Progenitor cell of endocrine pancreas (in vitro differentiated cells): ENCODE measurements at regions not wholly inside any gene's neighbourhood (a gene's known extent, or its start where the extent isn't known, plus 50 kb on each side); places are given as distances from the start of the nearest gene placed in this dataset.
A peak's percentile ranks its signal among the peaks of the same experiment; 100 is the strongest.

ENCODE experiments used
- DNase-seq: peaks from one replicate; pipeline ENCODE4 v3.0.0; 2021; ENCODE audit warnings: low spot score; ENCODE audit not compliant: unreplicated experiment
- H3K27ac Mint-ChIP-seq: 2 replicates; pipeline ENCODE4 v1.8.0; 2021; ENCODE audit warnings: mild to moderate bottlenecking, moderate library complexity, mixed read lengths
- H3K27me3 Mint-ChIP-seq: 2 replicates; pipeline ENCODE4 v1.8.0; 2021; ENCODE audit warnings: mixed read lengths
- H3K36me3 Mint-ChIP-seq: 2 replicates; pipeline ENCODE4 v1.8.0; 2022; ENCODE audit warnings: mixed read lengths; ENCODE audit not compliant: insufficient read depth
- H3K4me1 Mint-ChIP-seq: 2 replicates; pipeline ENCODE4 v1.8.0; 2021; ENCODE audit warnings: low read depth, mixed read lengths
- H3K4me3 Mint-ChIP-seq: 2 replicates; pipeline ENCODE4 v1.8.0; 2021; ENCODE audit warnings: low read depth, mild to moderate bottlenecking, moderate library complexity, mixed read lengths
- H3K9me3 Mint-ChIP-seq: 2 replicates; pipeline ENCODE4 v1.8.0; 2021; ENCODE audit warnings: low read depth, mixed read lengths
- TF ChIP-seq, protein P1 (sequence below): fragments of 200-600 bp; sonication (generic); IDR thresholded peaks from one replicate; pipeline ENCODE4 v1.5.0; 2021; ENCODE audit warnings: antibody characterized with exemption, mild to moderate bottlenecking; ENCODE audit not compliant: unreplicated experiment

DNA sequence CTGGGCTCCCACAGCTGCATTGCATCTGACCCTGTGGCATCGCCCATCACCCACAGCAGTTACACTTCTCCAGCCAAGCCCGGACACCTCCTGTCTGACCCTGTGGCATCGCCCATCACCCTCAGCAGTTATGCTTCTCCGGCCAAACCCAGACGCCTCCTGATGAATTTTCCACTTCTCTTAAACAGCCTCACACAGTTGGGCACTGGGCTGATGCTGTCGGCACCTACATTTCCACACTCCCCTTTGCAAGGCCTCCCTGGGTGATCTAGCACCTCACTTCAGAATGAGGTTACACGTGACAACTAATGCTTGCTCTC, 175.2 kb upstream of the ARID1B start:
- H3K36me3 Mint-ChIP-seq: peaks cover 3% of the 10 kb centered on the region
- DNase-seq: no peak
- no peak overlapping the region for H3K4me3 Mint-ChIP-seq
- TF ChIP-seq, protein P1, sequence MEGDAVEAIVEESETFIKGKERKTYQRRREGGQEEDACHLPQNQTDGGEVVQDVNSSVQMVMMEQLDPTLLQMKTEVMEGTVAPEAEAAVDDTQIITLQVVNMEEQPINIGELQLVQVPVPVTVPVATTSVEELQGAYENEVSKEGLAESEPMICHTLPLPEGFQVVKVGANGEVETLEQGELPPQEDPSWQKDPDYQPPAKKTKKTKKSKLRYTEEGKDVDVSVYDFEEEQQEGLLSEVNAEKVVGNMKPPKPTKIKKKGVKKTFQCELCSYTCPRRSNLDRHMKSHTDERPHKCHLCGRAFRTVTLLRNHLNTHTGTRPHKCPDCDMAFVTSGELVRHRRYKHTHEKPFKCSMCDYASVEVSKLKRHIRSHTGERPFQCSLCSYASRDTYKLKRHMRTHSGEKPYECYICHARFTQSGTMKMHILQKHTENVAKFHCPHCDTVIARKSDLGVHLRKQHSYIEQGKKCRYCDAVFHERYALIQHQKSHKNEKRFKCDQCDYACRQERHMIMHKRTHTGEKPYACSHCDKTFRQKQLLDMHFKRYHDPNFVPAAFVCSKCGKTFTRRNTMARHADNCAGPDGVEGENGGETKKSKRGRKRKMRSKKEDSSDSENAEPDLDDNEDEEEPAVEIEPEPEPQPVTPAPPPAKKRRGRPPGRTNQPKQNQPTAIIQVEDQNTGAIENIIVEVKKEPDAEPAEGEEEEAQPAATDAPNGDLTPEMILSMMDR: no peak
- H3K4me1 Mint-ChIP-seq: peaks cover 1% of the 10 kb centered on the region
- peaks cover 21% of the 10 kb centered on the region for H3K27me3 Mint-ChIP-seq
- peaks cover 9% of the 10 kb centered on the region for H3K9me3 Mint-ChIP-seq
- H3K27ac Mint-ChIP-seq: no peak overlapping the region

DNA sequence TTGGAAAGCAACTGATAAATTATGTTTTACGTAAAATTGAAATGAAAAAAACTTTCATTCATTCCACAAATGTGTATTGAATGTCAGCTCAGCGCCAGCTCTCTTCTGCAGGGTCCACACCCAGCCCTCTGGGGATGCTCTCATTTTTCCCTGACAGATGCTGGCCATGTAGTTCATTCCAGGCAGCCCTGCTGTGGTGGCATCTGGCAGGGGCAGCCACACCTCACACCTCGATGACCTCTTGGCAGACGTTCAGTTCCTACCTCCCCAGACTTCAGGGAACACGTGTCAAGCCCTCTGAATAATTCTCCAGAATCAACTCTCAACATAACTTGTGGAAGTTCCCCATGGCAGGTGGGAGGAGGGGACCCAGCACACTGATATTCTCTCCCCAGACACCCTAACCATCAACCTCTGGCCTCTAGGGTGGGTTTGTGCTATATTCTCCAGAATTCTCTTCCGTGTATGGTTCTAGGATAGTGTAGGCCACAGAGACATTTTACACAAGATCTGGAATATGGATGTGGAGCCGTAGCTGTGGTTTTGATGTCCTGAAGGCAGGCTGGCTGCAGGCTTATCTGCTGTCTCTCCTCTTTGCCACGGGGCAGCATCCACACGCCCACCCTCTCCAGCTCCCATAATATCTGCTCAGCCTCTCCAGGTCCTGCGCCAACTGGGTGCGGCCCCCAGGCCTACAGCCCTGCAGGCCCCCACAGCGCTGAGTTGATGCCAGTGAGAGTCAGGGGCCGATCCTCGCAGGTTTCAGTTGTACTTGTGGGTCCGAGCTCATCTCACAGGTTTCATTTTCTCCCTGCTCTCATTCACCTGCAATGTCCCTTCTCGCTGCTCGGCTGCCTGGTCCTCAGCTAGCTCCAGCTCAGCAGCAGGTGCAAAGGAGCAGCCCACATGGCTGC, 175.8 kb upstream of the ARID1B start:
- Mint-ChIP-seq H3K9me3 (peaks cover 9% of the 10 kb centered on the region), H3K27me3 (peaks cover 25% of the 10 kb centered on the region)

DNA sequence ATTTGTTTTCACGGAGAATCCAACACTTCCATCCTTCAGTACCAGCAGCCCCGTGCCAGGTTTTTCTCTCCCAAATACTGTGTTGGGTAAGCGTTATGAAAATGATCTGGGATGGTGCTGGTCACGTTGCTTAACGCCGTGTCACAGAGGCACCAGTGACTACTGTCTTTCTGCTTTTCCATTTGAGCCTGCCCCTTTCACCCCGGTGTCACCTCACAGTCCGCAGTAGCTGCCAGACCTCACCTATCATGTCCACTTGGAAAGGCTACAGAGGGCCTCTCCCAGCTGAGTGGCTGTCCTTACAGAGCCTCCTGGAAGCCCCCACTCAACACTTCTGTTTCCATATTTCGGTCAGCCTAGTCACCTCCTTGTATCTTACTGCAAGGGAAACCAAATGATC, 176.5 kb upstream of the ARID1B start:
- H3K9me3 Mint-ChIP-seq: peaks cover 6% of the 10 kb centered on the region
- peaks cover 25% of the 10 kb centered on the region for H3K27me3 Mint-ChIP-seq
- H3K4me3 Mint-ChIP-seq: no peak overlapping the region
- peaks cover 3% of the 10 kb centered on the region for H3K36me3 Mint-ChIP-seq
- TF ChIP-seq, protein P1: no peak
- H3K4me1 Mint-ChIP-seq: peaks cover 1% of the 10 kb centered on the region
- H3K27ac Mint-ChIP-seq: no peak overlapping the region
- DNase-seq: no peak

More for the DNA sequence above, 175.8 kb upstream of the ARID1B start:
- peaks cover 1% of the 10 kb centered on the region for H3K4me1 Mint-ChIP-seq
- no peak overlapping the region for H3K4me3 Mint-ChIP-seq
- no peak overlapping the region for H3K27ac Mint-ChIP-seq
- DNase-seq: no peak
- TF ChIP-seq, protein P1: no peak
- H3K36me3 Mint-ChIP-seq: peaks cover 3% of the 10 kb centered on the region

DNA sequence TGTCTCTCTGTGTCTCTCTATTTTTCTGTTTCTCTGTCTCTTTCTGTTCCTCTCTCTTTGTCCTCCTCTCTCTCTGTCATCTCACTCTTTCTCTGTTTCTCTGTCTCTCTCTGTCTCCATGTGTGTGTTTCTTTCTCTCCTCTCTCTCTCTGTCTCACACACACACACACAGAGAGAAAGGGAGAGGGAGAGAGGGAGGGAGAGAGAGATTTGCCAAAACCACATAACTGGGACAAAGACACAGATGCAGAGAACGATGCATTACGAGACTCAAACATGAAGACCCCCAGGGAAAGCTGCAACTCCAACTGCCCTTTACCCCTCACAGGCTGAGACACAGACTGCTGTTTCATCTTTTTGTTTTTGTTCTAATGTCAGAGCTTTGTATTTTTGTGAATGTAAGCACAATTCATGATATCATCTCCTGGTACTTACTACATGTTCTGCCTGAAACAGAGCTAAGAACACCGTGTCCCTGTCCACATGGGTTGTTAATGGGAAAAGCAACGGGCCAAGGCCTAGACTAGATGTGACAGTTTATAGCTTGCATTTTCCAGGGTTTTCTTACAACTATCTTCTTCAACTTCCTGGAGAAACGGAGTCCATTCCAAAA, 177.1 kb upstream of the ARID1B start:
- no peak overlapping the region for H3K4me3 Mint-ChIP-seq
- H3K9me3 Mint-ChIP-seq: peaks cover 5% of the 10 kb centered on the region
- TF ChIP-seq, protein P1: no peak
- no peak overlapping the region for H3K27ac Mint-ChIP-seq
- peaks cover 3% of the 10 kb centered on the region for H3K36me3 Mint-ChIP-seq
- H3K4me1 Mint-ChIP-seq: peaks cover 1% of the 10 kb centered on the region
- peaks cover 25% of the 10 kb centered on the region for H3K27me3 Mint-ChIP-seq
- no peak for DNase-seq

DNA sequence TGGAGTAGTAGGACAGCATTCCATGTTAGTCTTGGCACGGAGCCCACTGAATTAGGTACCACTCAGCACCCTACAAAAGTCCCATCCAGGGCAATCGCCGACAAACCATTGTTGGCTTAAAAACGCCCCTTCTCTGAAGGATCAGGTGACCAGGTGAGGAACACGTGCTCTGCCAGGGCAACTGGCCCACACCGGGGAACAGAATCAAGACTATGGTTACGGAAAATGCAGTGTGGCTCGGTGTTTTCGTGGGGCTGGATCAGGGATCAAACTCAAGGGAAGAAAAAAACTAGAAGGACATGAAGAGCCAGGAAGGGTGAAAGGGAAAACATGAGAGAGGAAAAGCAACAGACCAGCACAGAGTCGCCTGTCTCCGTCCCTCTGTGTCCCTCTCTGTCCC, 177.8 kb upstream of the ARID1B start:
- TF ChIP-seq, protein P1: no peak
- Mint-ChIP-seq H3K4me1 (peaks cover 1% of the 10 kb centered on the region), H3K4me3 (no peak overlapping the region), H3K27me3 (peaks cover 25% of the 10 kb centered on the region), H3K36me3 (peaks cover under 1% of the 10 kb centered on the region), H3K27ac (peak overlapping the region; percentile 70), H3K9me3 (peaks cover 2% of the 10 kb centered on the region)
- DNase-seq: no peak
